ENCODE measurements at regions not wholly inside any gene's neighbourhood (a gene's known extent, or its start where the extent isn't known, plus 50 kb on each side); places are given as distances from the start of the nearest gene placed in this dataset.

DNA sequence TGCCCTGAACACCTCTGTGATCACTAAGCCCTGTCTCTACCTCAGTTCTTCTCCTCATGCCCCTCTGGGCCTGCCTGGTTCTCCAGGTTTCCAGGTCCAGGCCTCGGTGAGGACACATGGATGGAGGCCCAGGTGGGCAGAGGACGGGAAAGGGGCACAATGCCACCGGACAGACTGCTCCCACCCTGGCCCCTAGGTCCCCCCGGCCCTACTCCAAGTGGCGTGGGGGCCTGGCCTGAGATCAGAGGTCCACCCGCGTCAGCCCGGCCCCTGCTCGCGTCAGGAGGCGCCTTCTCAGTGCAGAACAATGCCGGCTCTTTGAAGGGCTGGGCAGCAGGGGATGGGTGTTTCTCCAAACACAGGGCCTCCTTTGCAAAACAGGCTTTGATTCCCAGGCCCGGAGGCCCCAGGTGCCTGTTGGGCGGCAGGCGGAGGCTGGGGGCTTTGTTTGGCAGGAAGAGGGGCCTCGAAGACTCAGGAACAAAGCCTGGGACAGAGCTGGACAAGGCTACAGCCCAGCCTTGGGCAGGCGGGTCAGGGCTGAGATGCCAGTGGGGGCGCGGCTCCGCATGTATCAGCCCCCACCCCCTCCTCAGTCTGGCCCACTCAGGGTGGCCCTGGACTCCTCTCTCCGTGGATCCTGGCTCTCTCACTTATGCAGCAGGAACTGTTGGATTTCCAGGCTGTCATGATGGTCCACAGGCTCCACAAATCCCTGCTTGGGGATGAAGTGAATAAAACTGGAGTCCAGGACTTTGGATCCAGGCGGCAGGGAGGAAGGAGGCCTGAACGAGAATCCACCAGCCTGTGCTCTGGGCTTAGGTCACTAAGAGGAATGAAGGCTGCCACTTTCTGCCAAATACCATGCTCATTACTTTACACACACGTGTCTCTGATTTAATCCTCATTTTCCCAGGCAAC, 77.4 kb upstream of the SLC2A1 start:
- TF ChIP-seq, protein P1, sequence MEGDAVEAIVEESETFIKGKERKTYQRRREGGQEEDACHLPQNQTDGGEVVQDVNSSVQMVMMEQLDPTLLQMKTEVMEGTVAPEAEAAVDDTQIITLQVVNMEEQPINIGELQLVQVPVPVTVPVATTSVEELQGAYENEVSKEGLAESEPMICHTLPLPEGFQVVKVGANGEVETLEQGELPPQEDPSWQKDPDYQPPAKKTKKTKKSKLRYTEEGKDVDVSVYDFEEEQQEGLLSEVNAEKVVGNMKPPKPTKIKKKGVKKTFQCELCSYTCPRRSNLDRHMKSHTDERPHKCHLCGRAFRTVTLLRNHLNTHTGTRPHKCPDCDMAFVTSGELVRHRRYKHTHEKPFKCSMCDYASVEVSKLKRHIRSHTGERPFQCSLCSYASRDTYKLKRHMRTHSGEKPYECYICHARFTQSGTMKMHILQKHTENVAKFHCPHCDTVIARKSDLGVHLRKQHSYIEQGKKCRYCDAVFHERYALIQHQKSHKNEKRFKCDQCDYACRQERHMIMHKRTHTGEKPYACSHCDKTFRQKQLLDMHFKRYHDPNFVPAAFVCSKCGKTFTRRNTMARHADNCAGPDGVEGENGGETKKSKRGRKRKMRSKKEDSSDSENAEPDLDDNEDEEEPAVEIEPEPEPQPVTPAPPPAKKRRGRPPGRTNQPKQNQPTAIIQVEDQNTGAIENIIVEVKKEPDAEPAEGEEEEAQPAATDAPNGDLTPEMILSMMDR (IDR thresholded peaks at IDR 0.05) = no peak
- Mint-ChIP-seq H3K4me1 (ENCODE audit: low read depth) (peaks cover 5% of the 10 kb centered on the region), H3K4me3 (ENCODE audit: unreplicated experiment) (no peak overlapping the region), H3K9me3 (ENCODE audit: low read depth) (no peaks in the 10 kb centered on the region), H3K27ac (ENCODE audit: unreplicated experiment) (no peak overlapping the region), H3K27me3 (ENCODE audit: low read depth) (no peaks in the 10 kb centered on the region), H3K36me3 (ENCODE audit: low read depth) (no peaks in the 10 kb centered on the region)
- DNase-seq (ENCODE audit: low spot score) = no peak

DNA sequence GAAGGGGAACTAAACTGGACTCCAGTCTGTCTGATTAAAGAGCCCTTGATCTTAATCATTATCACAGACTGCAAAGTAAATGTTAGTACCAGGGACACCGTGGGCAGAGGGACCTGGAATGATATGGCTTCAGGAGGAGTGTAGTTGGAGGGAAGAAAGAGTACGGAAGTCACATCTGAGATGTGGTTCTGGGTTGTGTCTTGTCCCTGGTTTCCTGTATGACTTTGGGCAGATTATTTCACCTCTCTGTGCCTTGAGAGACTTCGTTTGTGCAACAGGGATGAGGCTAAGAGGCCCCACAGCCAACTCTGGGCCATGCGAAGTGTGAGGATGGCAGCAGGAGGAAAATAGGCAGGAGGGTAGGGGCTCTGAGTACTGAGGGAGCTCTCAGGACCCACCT, 76.1 kb upstream of the SLC2A1 start:
- TF ChIP-seq, protein P1 (IDR thresholded peaks at IDR 0.05) = no peak
- no peak for DNase-seq (ENCODE audit: low spot score)
- Mint-ChIP-seq H3K27ac (ENCODE audit: unreplicated experiment) (no peak overlapping the region), H3K4me3 (ENCODE audit: unreplicated experiment) (no peak overlapping the region), H3K4me1 (ENCODE audit: low read depth) (peaks cover 5% of the 10 kb centered on the region), H3K27me3 (ENCODE audit: low read depth) (no peaks in the 10 kb centered on the region), H3K9me3 (ENCODE audit: low read depth) (no peaks in the 10 kb centered on the region), H3K36me3 (ENCODE audit: low read depth) (no peaks in the 10 kb centered on the region)

DNA sequence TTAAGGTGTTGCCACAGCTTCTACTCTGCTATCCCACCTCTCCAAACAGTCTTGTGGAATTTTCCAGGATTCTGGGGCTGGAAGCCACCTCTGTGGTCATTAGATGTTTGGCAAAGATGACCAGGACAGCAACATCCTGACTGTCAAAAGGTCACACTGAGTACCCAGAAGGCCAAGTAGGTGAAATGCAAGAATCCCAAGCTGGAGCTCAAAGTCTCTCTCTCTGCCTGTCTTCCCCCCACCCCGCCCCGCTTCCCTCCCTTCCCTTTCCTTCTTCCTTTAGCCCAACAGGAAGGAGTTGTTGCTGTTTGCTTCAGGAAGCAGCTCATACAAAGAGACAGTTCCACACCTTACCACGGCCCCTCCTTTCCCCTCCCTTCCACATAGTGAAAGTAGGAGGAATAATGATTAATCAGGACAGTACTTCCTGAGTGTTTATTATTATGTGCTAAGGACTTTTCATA, 75.6 kb upstream of the SLC2A1 start:
- TF ChIP-seq, protein P1 (IDR thresholded peaks at IDR 0.05) = no peak
- no peaks in the 10 kb centered on the region for H3K9me3 Mint-ChIP-seq (ENCODE audit: low read depth)
- H3K27me3 Mint-ChIP-seq (ENCODE audit: low read depth) = no peaks in the 10 kb centered on the region
- H3K27ac Mint-ChIP-seq (ENCODE audit: unreplicated experiment) = no peak overlapping the region
- H3K4me1 Mint-ChIP-seq (ENCODE audit: low read depth) = peaks cover 5% of the 10 kb centered on the region
- DNase-seq (ENCODE audit: low spot score) = no peak
- H3K36me3 Mint-ChIP-seq (ENCODE audit: low read depth) = no peaks in the 10 kb centered on the region
- H3K4me3 Mint-ChIP-seq (ENCODE audit: unreplicated experiment) = no peak overlapping the region

DNA sequence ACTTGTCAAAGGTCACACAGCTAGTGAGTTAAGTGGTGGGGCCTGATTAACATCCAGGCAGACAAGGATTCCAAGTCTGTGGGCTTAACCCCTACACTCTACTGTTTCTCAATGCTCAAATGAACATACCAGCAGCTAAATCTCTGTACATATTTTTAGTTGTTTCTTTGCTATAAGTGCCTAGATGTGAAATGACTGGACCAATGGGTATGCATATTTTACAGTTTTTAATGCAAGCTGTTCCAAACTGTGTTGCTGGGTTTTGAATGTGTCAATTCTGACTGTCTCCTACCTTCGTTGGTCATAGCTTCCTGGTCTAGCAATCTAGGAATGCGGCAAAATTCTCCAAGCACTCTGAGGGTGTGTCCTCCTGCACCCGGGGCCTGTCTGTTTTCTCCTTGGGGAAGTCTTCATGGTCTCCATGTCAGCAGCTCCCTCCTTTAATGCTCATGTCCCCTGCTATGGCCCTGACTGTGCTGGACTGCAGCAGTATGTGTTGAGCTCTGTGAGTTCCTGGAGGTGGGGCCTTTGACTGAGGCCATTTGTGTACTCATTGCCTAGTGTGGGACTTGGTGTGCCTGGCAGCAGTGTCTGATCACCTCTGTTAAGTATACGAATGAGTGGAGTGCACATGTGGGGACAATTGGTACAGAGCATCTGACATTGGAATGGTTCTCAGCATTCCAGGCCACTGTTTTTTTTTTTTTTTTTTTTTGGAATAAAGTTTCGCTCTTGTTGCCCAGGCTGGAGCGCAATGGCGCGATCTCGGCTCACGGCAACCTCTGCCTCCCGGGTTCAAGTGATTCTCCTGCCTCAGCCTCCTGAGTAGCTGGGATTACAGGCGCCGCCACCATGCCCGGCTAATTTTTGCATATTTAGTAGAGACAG, 72.9 kb upstream of the SLC2A1 start:
- H3K4me1 Mint-ChIP-seq (ENCODE audit: low read depth) = peaks cover 5% of the 10 kb centered on the region
- H3K4me3 Mint-ChIP-seq (ENCODE audit: unreplicated experiment) = no peak overlapping the region
- no peak overlapping the region for H3K27ac Mint-ChIP-seq (ENCODE audit: unreplicated experiment)
- peaks cover 3% of the 10 kb centered on the region for H3K27me3 Mint-ChIP-seq (ENCODE audit: low read depth)
- TF ChIP-seq, protein P1 (IDR thresholded peaks at IDR 0.05) = no peak
- H3K36me3 Mint-ChIP-seq (ENCODE audit: low read depth) = no peaks in the 10 kb centered on the region
- DNase-seq (ENCODE audit: low spot score) = no peak
- no peaks in the 10 kb centered on the region for H3K9me3 Mint-ChIP-seq (ENCODE audit: low read depth)

DNA sequence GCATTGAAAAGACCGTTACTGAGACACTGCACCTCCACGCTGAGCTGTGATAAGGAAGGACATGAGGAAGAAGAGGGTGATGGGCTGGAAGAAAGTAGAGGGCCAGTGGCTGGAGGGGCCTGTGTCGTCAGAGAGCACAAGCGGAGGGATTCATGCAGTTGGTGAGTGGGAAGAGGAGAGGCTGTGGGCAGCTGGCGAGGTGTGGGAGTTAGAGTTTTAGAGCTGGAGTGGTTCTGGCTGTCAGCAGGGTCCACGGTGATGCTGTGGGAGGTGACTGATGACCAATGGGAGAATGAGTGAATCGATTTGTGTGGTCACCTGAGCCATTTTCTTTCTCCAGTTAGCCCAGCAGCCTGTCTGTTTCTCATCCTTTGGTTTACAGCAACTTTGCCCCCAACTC, 66.2 kb upstream of the SLC2A1 start:
- H3K36me3 Mint-ChIP-seq (ENCODE audit: low read depth) = no peaks in the 10 kb centered on the region
- H3K27me3 Mint-ChIP-seq (ENCODE audit: low read depth) = peaks cover 9% of the 10 kb centered on the region
- H3K27ac Mint-ChIP-seq (ENCODE audit: unreplicated experiment) = no peak overlapping the region
- no peaks in the 10 kb centered on the region for H3K9me3 Mint-ChIP-seq (ENCODE audit: low read depth)
- DNase-seq (ENCODE audit: low spot score) = no peak
- no peak overlapping the region for H3K4me3 Mint-ChIP-seq (ENCODE audit: unreplicated experiment)
- TF ChIP-seq, protein P1 (IDR thresholded peaks at IDR 0.05) = no peak
- no peaks in the 10 kb centered on the region for H3K4me1 Mint-ChIP-seq (ENCODE audit: low read depth)

Measured in chondrocyte (in vitro differentiated cells).